ENCODE measurements at regions not wholly inside any gene's neighbourhood (a gene's known extent, or its start where the extent isn't known, plus 50 kb on each side); places are given as distances from the start of the nearest gene placed in this dataset.
A peak's percentile ranks its signal among the peaks of the same experiment; 100 is the strongest.

DNA sequence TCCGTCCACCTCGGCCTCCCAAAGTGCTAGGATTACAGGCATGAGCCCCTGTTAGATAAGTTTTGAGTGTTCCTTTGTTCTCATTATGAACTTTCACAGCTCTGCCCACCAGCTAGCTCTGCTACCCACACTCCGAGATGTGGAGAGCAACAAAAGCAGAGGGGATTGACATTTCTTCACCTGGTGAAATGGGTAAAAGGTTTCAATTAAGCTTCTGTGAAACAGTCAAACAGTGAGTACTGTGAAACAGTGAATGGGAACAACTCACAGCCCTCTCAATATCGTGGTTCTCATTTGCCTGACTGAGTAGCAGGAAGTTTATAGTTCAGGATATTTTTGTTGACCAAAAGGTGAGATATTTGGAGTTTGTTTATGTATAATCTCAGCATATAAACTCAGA is 412.8 kb downstream of the CD83 start:
- no peaks in the 10 kb centered on the region for H3K4me1 ChIP-seq
- no peaks in the 10 kb centered on the region for H3K27me3 ChIP-seq (ENCODE audit: control insufficient read depth, insufficient read depth, low read length)
- no peak overlapping the region for H3K4me2 ChIP-seq (ENCODE audit: low read length)
- H2AFZ ChIP-seq: no peak overlapping the region
- H3K27ac ChIP-seq: no peak overlapping the region
- H3K36me3 ChIP-seq (ENCODE audit: control insufficient read depth, insufficient read depth, low read length): no peaks in the 10 kb centered on the region
- TF ChIP-seq, protein P1, sequence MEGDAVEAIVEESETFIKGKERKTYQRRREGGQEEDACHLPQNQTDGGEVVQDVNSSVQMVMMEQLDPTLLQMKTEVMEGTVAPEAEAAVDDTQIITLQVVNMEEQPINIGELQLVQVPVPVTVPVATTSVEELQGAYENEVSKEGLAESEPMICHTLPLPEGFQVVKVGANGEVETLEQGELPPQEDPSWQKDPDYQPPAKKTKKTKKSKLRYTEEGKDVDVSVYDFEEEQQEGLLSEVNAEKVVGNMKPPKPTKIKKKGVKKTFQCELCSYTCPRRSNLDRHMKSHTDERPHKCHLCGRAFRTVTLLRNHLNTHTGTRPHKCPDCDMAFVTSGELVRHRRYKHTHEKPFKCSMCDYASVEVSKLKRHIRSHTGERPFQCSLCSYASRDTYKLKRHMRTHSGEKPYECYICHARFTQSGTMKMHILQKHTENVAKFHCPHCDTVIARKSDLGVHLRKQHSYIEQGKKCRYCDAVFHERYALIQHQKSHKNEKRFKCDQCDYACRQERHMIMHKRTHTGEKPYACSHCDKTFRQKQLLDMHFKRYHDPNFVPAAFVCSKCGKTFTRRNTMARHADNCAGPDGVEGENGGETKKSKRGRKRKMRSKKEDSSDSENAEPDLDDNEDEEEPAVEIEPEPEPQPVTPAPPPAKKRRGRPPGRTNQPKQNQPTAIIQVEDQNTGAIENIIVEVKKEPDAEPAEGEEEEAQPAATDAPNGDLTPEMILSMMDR (IDR thresholded peaks at IDR 0.05): no peak
- H3K9ac ChIP-seq: no peak overlapping the region
- H3K4me3 ChIP-seq (ENCODE audit: low read depth, low read length): no peak overlapping the region
- no peaks in the 10 kb centered on the region for H3K9me3 ChIP-seq (ENCODE audit: control insufficient read depth, low read length)
- H3K79me2 ChIP-seq: no peaks in the 10 kb centered on the region

DNA sequence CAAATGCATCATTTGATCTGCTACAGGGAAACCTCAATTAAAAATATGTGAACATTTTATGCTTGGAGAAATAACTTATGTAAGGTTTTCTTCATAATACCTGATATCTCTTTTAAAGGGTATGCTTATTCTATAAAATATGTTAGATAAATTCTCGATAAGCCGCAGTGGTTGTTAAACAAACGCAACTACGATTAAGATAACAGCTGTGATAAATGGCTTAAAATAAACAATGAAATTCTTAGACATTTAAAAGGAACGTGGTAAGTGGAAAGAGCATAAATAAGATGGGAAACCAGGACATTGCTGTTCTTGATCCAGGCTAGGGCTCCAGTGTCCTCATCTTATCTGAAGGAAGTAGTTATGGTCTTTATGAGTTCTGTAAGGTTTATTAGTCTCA is 415.9 kb downstream of the CD83 start:
- H3K4me3 ChIP-seq (ENCODE audit: low read depth, low read length): no peak overlapping the region
- no peak overlapping the region for H3K9ac ChIP-seq

DNA sequence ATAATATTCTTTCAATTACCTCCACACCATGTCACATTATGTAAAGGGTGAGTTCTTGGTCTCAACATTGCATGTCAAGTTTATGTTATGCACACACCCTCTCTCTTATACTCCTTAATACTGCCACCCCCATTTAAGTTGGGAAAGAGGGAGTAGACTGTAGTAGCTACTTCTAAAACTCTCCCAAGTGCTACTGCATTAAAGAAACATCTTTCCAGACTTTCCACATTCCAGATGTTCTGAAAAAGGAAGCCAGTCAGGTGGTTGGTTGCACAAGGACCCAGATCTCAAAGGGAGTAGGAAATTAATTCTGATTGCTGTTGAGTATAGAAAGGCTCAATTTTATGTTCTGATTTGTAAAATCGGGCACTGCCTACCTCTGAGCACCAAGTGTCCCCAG is 419.5 kb downstream of the CD83 start:
- H3K36me3 ChIP-seq (ENCODE audit: control insufficient read depth, insufficient read depth, low read length): no peaks in the 10 kb centered on the region
- no peak overlapping the region for H3K4me3 ChIP-seq (ENCODE audit: low read depth, low read length)

More for the DNA sequence above, 415.9 kb downstream of the CD83 start:
- Histone ChIP-seq H3K4me1 (no peaks in the 10 kb centered on the region), H2AFZ (no peak overlapping the region), H3K27ac (no peak overlapping the region), H3K79me2 (no peaks in the 10 kb centered on the region), H3K9me3 (ENCODE audit: control insufficient read depth, low read length) (no peaks in the 10 kb centered on the region), H3K4me2 (ENCODE audit: low read length) (peak overlapping the region; percentile 14), H3K27me3 (ENCODE audit: control insufficient read depth, insufficient read depth, low read length) (no peaks in the 10 kb centered on the region), H3K36me3 (ENCODE audit: control insufficient read depth, insufficient read depth, low read length) (no peaks in the 10 kb centered on the region)
- TF ChIP-seq, protein P1 (IDR thresholded peaks at IDR 0.05): no peak

DNA sequence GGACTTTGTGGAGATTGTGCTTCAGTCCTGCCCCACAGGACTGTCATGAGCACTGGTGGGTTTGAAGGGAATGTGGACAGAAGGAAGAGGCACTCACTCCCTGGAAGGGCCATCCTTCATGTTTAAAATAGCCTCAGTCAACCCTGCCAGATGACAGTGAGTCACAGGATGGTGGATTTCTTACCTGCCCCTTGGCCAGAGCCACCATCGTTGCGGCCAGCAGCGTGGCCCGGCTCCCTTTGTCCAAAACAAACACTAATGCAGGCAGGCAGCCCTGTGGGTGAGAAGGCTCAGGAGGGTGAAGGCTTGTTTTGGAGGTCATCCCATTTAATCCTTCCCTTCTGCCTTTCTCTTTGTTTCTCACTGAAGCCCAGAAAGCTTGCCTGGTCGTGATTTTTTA is 422.7 kb downstream of the CD83 start:
- H3K4me1 ChIP-seq: no peaks in the 10 kb centered on the region
- TF ChIP-seq, protein P1 (IDR thresholded peaks at IDR 0.05): no peak

More for the DNA sequence above, 419.5 kb downstream of the CD83 start:
- TF ChIP-seq, protein P1 (IDR thresholded peaks at IDR 0.05): no peak
- H3K4me1 ChIP-seq: no peaks in the 10 kb centered on the region
- H3K27me3 ChIP-seq (ENCODE audit: control insufficient read depth, insufficient read depth, low read length): no peaks in the 10 kb centered on the region
- no peak overlapping the region for H3K9ac ChIP-seq
- no peak overlapping the region for H3K27ac ChIP-seq
- H3K4me2 ChIP-seq (ENCODE audit: low read length): no peak overlapping the region
- no peak overlapping the region for H2AFZ ChIP-seq
- no peaks in the 10 kb centered on the region for H3K79me2 ChIP-seq
- H3K9me3 ChIP-seq (ENCODE audit: control insufficient read depth, low read length): no peaks in the 10 kb centered on the region

DNA sequence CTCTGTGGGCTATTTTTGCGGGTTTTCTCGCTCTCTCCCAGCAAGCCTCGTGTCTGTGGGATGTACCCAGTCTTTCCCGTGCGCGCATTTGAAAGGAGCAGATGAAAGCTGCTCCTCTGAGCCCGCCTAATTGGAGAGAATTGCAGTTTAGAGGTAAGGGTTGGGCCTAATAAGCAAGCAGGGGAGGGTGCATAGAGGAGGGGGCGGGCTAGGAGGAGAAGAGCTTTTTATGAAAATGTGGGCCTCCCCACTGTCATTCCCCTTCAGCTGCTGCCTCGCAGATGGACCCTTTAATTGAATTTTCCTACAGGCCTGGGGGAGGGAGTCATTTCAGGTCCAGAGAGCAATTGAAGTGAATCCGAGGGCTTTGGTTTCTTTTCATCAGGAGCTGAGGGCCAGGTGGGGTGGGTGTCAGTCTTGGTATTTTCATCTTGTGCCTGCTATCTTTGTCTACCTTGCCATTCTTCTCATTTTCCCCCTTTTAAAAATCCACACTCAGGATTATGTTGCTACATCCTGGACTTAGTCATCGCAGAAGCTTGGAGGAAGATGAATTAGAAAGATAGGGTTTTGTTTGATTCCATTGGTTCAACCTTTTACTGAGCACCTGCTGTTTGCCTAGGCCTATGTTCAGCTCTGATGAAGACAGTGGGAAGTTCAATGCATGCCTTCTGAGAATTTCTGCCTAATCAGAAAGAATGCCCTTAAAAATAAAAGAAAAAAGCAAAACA is 423.4 kb downstream of the CD83 start:
- no peaks in the 10 kb centered on the region for H3K27me3 ChIP-seq (ENCODE audit: control insufficient read depth, insufficient read depth, low read length)
- H3K79me2 ChIP-seq: no peaks in the 10 kb centered on the region
- H3K9me3 ChIP-seq (ENCODE audit: control insufficient read depth, low read length): no peaks in the 10 kb centered on the region
- H2AFZ ChIP-seq: no peak overlapping the region
- no peak overlapping the region for H3K9ac ChIP-seq
- H3K4me1 ChIP-seq: no peaks in the 10 kb centered on the region
- H3K36me3 ChIP-seq (ENCODE audit: control insufficient read depth, insufficient read depth, low read length): no peaks in the 10 kb centered on the region
- H3K4me2 ChIP-seq (ENCODE audit: low read length): no peak overlapping the region
- H3K27ac ChIP-seq: no peak overlapping the region
- TF ChIP-seq, protein P1 (IDR thresholded peaks at IDR 0.05): no peak
- no peak overlapping the region for H3K4me3 ChIP-seq (ENCODE audit: low read depth, low read length)

More for the DNA sequence above, 422.7 kb downstream of the CD83 start:
- no peaks in the 10 kb centered on the region for H3K36me3 ChIP-seq (ENCODE audit: control insufficient read depth, insufficient read depth, low read length)
- no peak overlapping the region for H3K4me2 ChIP-seq (ENCODE audit: low read length)
- no peak overlapping the region for H2AFZ ChIP-seq
- no peak overlapping the region for H3K4me3 ChIP-seq (ENCODE audit: low read depth, low read length)
- no peak overlapping the region for H3K27ac ChIP-seq
- H3K9me3 ChIP-seq (ENCODE audit: control insufficient read depth, low read length): no peaks in the 10 kb centered on the region
- H3K27me3 ChIP-seq (ENCODE audit: control insufficient read depth, insufficient read depth, low read length): no peaks in the 10 kb centered on the region
- H3K79me2 ChIP-seq: no peaks in the 10 kb centered on the region
- no peak overlapping the region for H3K9ac ChIP-seq

All from parathyroid adenoma (tissue), 2 donors.